Smooth muscle cell (in vitro differentiated cells): ENCODE measurements at regions not wholly inside any gene's neighbourhood (a gene's known extent, or its start where the extent isn't known, plus 50 kb on each side); places are given as distances from the start of the nearest gene placed in this dataset.

Source experiments
- DNase-seq: peaks from one replicate; lab custom pipeline; 2025; ENCODE audit not compliant: unreplicated experiment; lab: John Stamatoyannopoulos, UW
- H2AFZ ChIP-seq: fragments of 200-600 bp; sonication (generic); 2 replicates; pipeline ENCODE4 v1.6.0; 2016; ENCODE audit warnings: antibody characterized with exemption, low read depth, mild to moderate bottlenecking
- H3F3A ChIP-seq: fragments of 200-600 bp; sonication (generic); 2 replicates; pipeline ENCODE4 v1.6.0; 2017; ENCODE audit warnings: antibody characterized with exemption, low read depth
- H3K27ac ChIP-seq: fragments of 200-600 bp; sonication (generic); 2 replicates; pipeline ENCODE4 v1.5.1; 2016; ENCODE audit warnings: low read depth, mild to moderate bottlenecking
- H3K27me3 ChIP-seq: fragments of 200-600 bp; sonication (generic); 2 replicates; pipeline ENCODE4 v1.6.1; 2016; ENCODE audit warnings: low read depth, mild to moderate bottlenecking
- H3K36me3 ChIP-seq: fragments of 200-600 bp; sonication (generic); 2 replicates; pipeline ENCODE4 v1.5.1; 2016; ENCODE audit warnings: low read depth
- H3K4me1 ChIP-seq: fragments of 200-600 bp; sonication (generic); 2 replicates; pipeline ENCODE4 v1.5.1; 2016; ENCODE audit warnings: low read depth
- H3K4me2 ChIP-seq: fragments of 200-600 bp; sonication (generic); 2 replicates; pipeline ENCODE4 v1.6.0; 2016; ENCODE audit warnings: mild to moderate bottlenecking
- H3K4me3 ChIP-seq: fragments of 200-600 bp; sonication (generic); 2 replicates; pipeline ENCODE4 v1.5.1; 2016; ENCODE audit warnings: mild to moderate bottlenecking
- H3K79me2 ChIP-seq: fragments of 200-600 bp; sonication (generic); 2 replicates; pipeline ENCODE4 v1.6.0; 2016; ENCODE audit warnings: low read depth, mild to moderate bottlenecking
- H3K9ac ChIP-seq: fragments of 200-600 bp; sonication (generic); 2 replicates; pipeline ENCODE4 v1.6.0; 2016; ENCODE audit warnings: low read depth
- H3K9me3 ChIP-seq: fragments of 200-600 bp; sonication (generic); replicated peaks from 2 replicates; pipeline ENCODE4 v1.5.1; 2016; ENCODE audit warnings: low read depth
- H4K20me1 ChIP-seq: fragments of 200-600 bp; sonication (generic); 2 replicates; pipeline ENCODE4 v1.6.0; 2016; ENCODE audit warnings: low read depth
- WGBS: methylation state at CpG from one replicate; pipeline ENCODE4 v1.1.7; 2016; ENCODE audit warnings: low lambda C conversion rate; 5-methylcytosine and 5-hydroxymethylcytosine counted together
- TF ChIP-seq, protein P1 (sequence below): fragments of 200-600 bp; sonication (generic); IDR thresholded peaks from 2 replicates; pipeline ENCODE4 v1.5.1; 2017; ENCODE audit warnings: borderline replicate concordance, mild to moderate bottlenecking, antibody characterized with exemption; ENCODE audit not compliant: insufficient read depth, poor library complexity, severe bottlenecking

DNA sequence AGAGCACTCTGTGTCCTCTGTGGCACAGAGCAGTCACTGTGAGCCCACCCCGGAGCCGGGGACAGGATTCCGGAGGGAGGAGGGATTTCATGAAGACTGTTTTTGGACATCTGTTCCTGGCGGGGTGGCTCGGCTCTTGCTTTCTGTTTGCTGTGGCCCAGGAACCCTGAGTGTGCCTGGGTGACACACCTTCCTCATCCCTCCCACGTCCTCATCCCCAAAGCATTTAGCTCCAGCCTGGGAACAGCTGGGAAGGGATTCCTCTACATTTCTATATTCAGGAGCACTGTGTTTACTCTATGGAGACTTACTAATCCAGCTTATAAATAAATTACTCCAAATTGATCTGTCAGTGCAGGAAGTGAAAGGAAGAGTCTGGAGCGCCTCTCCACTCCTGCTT is 97.8 kb upstream of the UBL3 start:
- Histone ChIP-seq H3K36me3 (no peaks in the 10 kb centered on the region), H3K4me2 (no peak overlapping the region), H3K79me2 (no peaks in the 10 kb centered on the region), H3K9ac (no peak overlapping the region), H3K27me3 (no peaks in the 10 kb centered on the region), H4K20me1 (no peaks in the 10 kb centered on the region), H3K4me1 (no peaks in the 10 kb centered on the region), H3K9me3 (no peaks in the 10 kb centered on the region), H2AFZ (no peak overlapping the region), H3K27ac (no peak overlapping the region), H3F3A (no peaks in the 10 kb centered on the region), H3K4me3 (no peak overlapping the region)
- TF ChIP-seq, protein P1, sequence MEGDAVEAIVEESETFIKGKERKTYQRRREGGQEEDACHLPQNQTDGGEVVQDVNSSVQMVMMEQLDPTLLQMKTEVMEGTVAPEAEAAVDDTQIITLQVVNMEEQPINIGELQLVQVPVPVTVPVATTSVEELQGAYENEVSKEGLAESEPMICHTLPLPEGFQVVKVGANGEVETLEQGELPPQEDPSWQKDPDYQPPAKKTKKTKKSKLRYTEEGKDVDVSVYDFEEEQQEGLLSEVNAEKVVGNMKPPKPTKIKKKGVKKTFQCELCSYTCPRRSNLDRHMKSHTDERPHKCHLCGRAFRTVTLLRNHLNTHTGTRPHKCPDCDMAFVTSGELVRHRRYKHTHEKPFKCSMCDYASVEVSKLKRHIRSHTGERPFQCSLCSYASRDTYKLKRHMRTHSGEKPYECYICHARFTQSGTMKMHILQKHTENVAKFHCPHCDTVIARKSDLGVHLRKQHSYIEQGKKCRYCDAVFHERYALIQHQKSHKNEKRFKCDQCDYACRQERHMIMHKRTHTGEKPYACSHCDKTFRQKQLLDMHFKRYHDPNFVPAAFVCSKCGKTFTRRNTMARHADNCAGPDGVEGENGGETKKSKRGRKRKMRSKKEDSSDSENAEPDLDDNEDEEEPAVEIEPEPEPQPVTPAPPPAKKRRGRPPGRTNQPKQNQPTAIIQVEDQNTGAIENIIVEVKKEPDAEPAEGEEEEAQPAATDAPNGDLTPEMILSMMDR = no peak
- WGBS = 62% methylated on average over 7 of the region's 7 CpGs
- DNase-seq = no peak

DNA sequence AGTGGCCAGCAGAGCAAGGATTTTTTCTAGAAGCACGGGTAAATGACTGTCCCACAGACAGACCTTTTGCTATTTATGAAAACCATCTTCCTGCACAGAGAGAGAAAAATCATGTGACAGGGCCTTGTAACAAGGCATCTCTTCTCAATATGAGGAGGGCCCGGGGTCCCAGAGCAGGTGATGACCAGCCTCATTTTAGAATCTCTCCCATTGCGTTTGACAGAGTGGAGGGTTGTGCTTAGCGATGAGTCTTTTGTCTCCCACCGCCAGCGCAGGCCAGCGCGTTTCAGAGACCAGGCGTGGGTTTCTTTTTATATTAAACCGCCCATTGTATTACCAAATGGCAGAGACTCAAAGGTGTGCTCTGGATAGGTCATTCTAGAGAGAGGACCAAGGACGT is 97.4 kb upstream of the UBL3 start:
- Histone ChIP-seq H3K9me3 (no peaks in the 10 kb centered on the region), H3K4me2 (no peak overlapping the region), H3K79me2 (no peaks in the 10 kb centered on the region), H3K4me3 (no peak overlapping the region), H3K36me3 (no peaks in the 10 kb centered on the region), H2AFZ (no peak overlapping the region), H4K20me1 (no peaks in the 10 kb centered on the region), H3K9ac (no peak overlapping the region), H3K4me1 (no peaks in the 10 kb centered on the region), H3K27ac (no peak overlapping the region), H3F3A (no peaks in the 10 kb centered on the region), H3K27me3 (no peaks in the 10 kb centered on the region)
- TF ChIP-seq, protein P1 = no peak
- 95% methylated on average over 11 of the region's 11 CpGs for WGBS
- no peak for DNase-seq

DNA sequence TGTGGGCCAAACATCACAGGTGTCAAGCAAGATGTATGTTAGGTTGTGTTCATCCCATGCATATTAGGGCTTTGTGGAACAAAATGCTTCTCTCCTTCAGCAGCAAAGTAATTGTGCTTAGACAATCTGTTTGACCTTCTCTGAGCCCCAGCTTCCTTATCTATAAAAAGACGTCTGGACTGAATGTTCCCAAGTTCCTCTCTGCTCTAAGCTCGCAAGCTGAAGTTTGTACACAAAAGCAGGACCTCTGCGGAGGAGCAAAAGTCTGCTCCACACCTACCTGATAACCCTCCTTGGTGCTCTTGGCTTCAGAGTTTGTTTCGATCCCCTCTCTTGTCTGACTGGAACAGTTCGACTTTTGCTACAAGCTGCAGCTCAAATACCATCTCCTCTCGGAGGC is 95.7 kb upstream of the UBL3 start:
- Histone ChIP-seq H3K79me2 (no peaks in the 10 kb centered on the region), H2AFZ (peak overlapping the region; percentile 26), H3K4me1 (no peaks in the 10 kb centered on the region), H3K36me3 (no peaks in the 10 kb centered on the region), H3F3A (no peaks in the 10 kb centered on the region), H3K27ac (no peak overlapping the region), H3K4me2 (no peak overlapping the region), H3K4me3 (no peak overlapping the region), H3K9ac (no peak overlapping the region), H3K27me3 (no peaks in the 10 kb centered on the region), H4K20me1 (no peaks in the 10 kb centered on the region), H3K9me3 (no peaks in the 10 kb centered on the region)
- no peak for DNase-seq
- TF ChIP-seq, protein P1 = no peak
- 54% methylated on average over 6 of the region's 6 CpGs for WGBS

DNA sequence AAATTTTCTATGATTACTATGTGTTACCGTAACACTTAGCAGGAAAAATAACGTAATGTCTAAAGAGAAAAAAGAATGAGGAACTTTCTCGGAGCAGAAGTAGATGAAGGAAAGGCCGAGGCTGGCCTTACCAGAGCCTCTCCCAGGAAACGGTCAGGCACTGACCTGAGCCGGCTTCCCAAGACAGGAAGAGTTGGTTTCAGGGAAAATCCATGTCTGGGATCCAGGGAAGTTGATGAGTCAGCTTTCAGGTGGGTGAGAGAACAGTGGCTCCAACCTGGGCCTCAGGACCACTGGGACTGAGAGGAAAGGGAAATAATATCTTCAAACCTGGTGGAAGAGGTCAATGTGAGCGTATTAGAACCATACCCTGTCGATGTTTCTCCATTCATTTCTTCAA is 93.3 kb upstream of the UBL3 start:
- TF ChIP-seq, protein P1 = no peak
- 86% methylated on average over 8 of the region's 8 CpGs for WGBS

More for the DNA sequence above, 93.3 kb upstream of the UBL3 start:
- Histone ChIP-seq H2AFZ (no peak overlapping the region), H3K4me1 (no peaks in the 10 kb centered on the region), H3K27ac (no peak overlapping the region), H3K4me2 (no peak overlapping the region), H3K36me3 (no peaks in the 10 kb centered on the region), H3K4me3 (no peak overlapping the region), H3F3A (no peaks in the 10 kb centered on the region), H3K9me3 (no peaks in the 10 kb centered on the region), H3K27me3 (no peaks in the 10 kb centered on the region), H3K9ac (no peak overlapping the region), H3K79me2 (no peaks in the 10 kb centered on the region), H4K20me1 (no peaks in the 10 kb centered on the region)
- no peak for DNase-seq
